WTC11 (cell line): ENCODE measurements at regions not wholly inside any gene's neighbourhood (a gene's known extent, or its start where the extent isn't known, plus 50 kb on each side); places are given as distances from the start of the nearest gene placed in this dataset.

Experiments used
- ATAC-seq: fragments of 200-7000 bp; cut with Tn5 transposase; 2 replicates; pipeline ENCODE4 v1.10.0; 2021; ENCODE audit warnings: mild to moderate bottlenecking, moderate library complexity
- CTCF ChIA-PET: fragments of 300-600 bp; sonication (Branson Sonifier 250); formaldehyde crosslinking; loops from one replicate; lab custom pipeline; 2021; ENCODE audit warnings: antibody characterized with exemption; lab: Charles Lee
- POLR2A ChIA-PET: fragments of 350-600 bp; sonication (Branson Sonifier 250); formaldehyde crosslinking; loops from one replicate; lab custom pipeline; 2021; ENCODE audit warnings: antibody characterized with exemption; lab: Charles Lee
- DNase-seq: peaks from one replicate; pipeline ENCODE4 v3.0.0; 2021; ENCODE audit warnings: low spot score
- H3K27ac Mint-ChIP-seq: 2 replicates; pipeline ENCODE4 v1.8.0; 2021; ENCODE audit warnings: mixed read lengths
- H3K27me3 Mint-ChIP-seq: 2 replicates; pipeline ENCODE4 v1.8.0; 2021; ENCODE audit warnings: low read depth, mild to moderate bottlenecking, moderate library complexity, mixed read lengths
- H3K36me3 Mint-ChIP-seq: 2 replicates; pipeline ENCODE4 v1.8.0; 2021; ENCODE audit warnings: mixed read lengths
- H3K4me1 Mint-ChIP-seq: 2 replicates; pipeline ENCODE4 v1.8.0; 2022; ENCODE audit warnings: mixed read lengths
- H3K4me3 Mint-ChIP-seq: 2 replicates; pipeline ENCODE4 v1.8.0; 2021; ENCODE audit warnings: mild to moderate bottlenecking, moderate library complexity, mixed read lengths
- H3K9me3 Mint-ChIP-seq: 2 replicates; pipeline ENCODE4 v1.8.0; 2021; ENCODE audit warnings: mixed read lengths
- CBFB ChIP-seq: sonication (generic); formaldehyde crosslinking; IDR thresholded peaks from 2 replicates; pipeline ENCODE4 v1.8.1; 2022; ENCODE audit warnings: mild to moderate bottlenecking, low read depth, missing genetic modification reagents
- IRF2 ChIP-seq: sonication (generic); formaldehyde crosslinking; IDR thresholded peaks from 2 replicates; pipeline ENCODE4 v1.8.0; 2022; ENCODE audit warnings: low read depth, missing genetic modification reagents, borderline replicate concordance
- JUN ChIP-seq: sonication (generic); formaldehyde crosslinking; IDR thresholded peaks from 2 replicates; pipeline ENCODE4 v1.8.0; 2023; ENCODE audit warnings: mild to moderate bottlenecking, missing genetic modification reagents
- MYBL2 ChIP-seq: sonication (generic); formaldehyde crosslinking; IDR thresholded peaks from 2 replicates; pipeline ENCODE4 v1.8.1; 2023; ENCODE audit warnings: mild to moderate bottlenecking, moderate library complexity, missing genetic modification reagents
- NFATC4 ChIP-seq: fragments of 250-450 bp; sonication (Bioruptor Pico); IDR thresholded peaks from 2 replicates; pipeline ENCODE4 v1.9.0; 2021; ENCODE audit warnings: mild to moderate bottlenecking
- NFYB ChIP-seq: sonication (generic); formaldehyde crosslinking; conservative IDR thresholded peaks from 2 replicates; pipeline ENCODE4 v1.8.0; 2022; ENCODE audit warnings: low read depth, missing genetic modification reagents
- PRDM15 ChIP-seq: sonication (generic); formaldehyde crosslinking; IDR thresholded peaks from 2 replicates; pipeline ENCODE4 v1.8.0; 2022; ENCODE audit warnings: missing genetic modification reagents
- SMAD3 ChIP-seq: sonication (generic); formaldehyde crosslinking; IDR thresholded peaks from 2 replicates; pipeline ENCODE4 v1.8.0; 2022; ENCODE audit warnings: missing genetic modification reagents, mild to moderate bottlenecking, borderline replicate concordance
- SP1 ChIP-seq: sonication (generic); formaldehyde crosslinking; conservative IDR thresholded peaks from 2 replicates; pipeline ENCODE4 v1.8.1; 2022; ENCODE audit warnings: missing genetic modification reagents
- ZBTB43 ChIP-seq: sonication (generic); formaldehyde crosslinking; IDR thresholded peaks from 2 replicates; pipeline ENCODE4 v1.8.1; 2023; ENCODE audit warnings: mild to moderate bottlenecking, missing genetic modification reagents
- ZNF317 ChIP-seq: sonication (generic); formaldehyde crosslinking; IDR thresholded peaks from 2 replicates; pipeline ENCODE4 v1.8.1; 2023; ENCODE audit warnings: low read depth, mild to moderate bottlenecking, moderate library complexity, missing genetic modification reagents, borderline replicate concordance
- ZNF512 ChIP-seq: sonication (generic); formaldehyde crosslinking; IDR thresholded peaks from 2 replicates; pipeline ENCODE4 v1.8.1; 2022; ENCODE audit warnings: missing genetic modification reagents, borderline replicate concordance
- ZNF671 ChIP-seq: fragments of 250-450 bp; sonication (Bioruptor Pico); IDR thresholded peaks from 2 replicates; pipeline ENCODE4 v1.8.0; 2021; ENCODE audit warnings: mild to moderate bottlenecking
- TF ChIP-seq, protein P1 (sequence below): fragments of 250-450 bp; sonication (Bioruptor Pico); conservative IDR thresholded peaks from 2 replicates; pipeline ENCODE4 v1.9.0; 2021; ENCODE audit warnings: mild to moderate bottlenecking
- TF ChIP-seq, protein P2 (sequence below): sonication (generic); formaldehyde crosslinking; IDR thresholded peaks from 2 replicates; pipeline ENCODE4 v1.8.1; 2023; ENCODE audit warnings: mild to moderate bottlenecking, moderate library complexity, missing genetic modification reagents
- TF ChIP-seq, protein P3 (sequence below): sonication (generic); formaldehyde crosslinking; IDR thresholded peaks from 2 replicates; pipeline ENCODE4 v1.8.0; 2022; ENCODE audit warnings: mild to moderate bottlenecking, missing genetic modification reagents

DNA sequence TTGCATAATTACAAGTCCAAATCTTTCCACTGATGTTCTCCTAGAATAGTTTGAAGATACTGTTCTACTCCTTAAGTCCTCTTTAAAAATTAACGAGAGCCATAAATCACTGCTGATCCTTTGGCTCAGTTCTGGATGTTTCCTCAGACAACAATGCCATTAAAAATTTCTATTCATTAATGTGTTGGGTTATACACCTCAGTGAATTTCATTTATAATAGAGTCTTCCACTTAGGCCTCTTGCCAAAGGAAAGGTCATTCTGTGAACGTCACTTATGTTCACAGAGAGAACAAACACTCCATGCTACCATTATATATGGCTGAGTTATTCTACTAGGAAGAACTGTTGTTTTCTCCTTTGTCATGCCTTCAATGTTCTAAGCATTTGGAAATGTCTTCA lies 1472.3 kb upstream of the CELF4 start (continued):
- TF ChIP-seq, protein P1, sequence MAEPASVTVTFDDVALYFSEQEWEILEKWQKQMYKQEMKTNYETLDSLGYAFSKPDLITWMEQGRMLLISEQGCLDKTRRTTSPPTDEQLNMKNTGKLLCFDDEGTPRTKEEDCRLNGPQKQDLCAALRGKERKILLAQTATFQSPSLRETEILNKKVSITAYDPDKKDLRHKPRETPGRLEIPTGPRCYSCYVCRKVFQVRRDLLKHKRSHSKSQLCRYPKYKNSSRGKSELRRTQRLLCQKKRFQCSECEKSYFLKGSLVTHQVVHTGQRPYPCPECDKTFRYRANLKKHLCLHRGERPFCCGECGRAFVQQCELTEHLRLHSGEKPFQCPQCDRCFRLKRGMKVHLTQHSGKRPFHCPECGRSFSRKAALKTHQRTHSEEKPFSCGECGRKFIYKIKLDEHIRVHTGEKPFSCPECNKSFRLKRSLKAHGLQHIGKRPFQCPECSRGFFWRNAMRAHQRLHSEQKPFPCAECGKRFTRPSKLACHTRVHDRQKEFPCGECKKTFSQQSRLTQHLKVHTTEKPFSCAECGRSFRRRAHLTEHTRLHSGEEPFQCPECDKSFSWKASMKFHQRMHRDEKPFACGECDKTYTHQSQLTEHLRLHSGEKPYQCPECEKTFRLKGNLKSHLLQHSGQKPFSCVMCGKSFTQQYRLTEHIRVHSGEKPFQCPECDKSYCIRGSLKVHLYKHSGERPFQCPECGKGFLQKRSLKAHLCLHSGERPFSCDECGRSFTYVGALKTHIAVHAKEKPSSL (CRISPR knock-in tag) = no peak
- TF ChIP-seq, protein P2, sequence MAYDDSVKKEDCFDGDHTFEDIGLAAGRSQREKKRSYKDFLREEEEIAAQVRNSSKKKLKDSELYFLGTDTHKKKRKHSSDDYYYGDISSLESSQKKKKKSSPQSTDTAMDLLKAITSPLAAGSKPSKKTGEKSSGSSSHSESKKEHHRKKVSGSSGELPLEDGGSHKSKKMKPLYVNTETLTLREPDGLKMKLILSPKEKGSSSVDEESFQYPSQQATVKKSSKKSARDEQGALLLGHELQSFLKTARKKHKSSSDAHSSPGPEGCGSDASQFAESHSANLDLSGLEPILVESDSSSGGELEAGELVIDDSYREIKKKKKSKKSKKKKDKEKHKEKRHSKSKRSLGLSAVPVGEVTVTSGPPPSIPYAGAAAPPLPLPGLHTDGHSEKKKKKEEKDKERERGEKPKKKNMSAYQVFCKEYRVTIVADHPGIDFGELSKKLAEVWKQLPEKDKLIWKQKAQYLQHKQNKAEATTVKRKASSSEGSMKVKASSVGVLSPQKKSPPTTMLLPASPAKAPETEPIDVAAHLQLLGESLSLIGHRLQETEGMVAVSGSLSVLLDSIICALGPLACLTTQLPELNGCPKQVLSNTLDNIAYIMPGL (CRISPR knock-in tag) = no peak
- TF ChIP-seq ZNF317 (CRISPR knock-in tag) = no peak

GRCh38 chr18:39033312-39033711 lies 1467.7 kb upstream of the CELF4 start:
- CTCF ChIA-PET = no interaction called here
- no peaks in the 10 kb centered on the region; the same call in 1 of the 2 replicates for H3K27me3 Mint-ChIP-seq
- ATAC-seq = no peak
- TF ChIP-seq ZNF512 (CRISPR knock-in tag) = no peak
- no peak for TF ChIP-seq ZBTB43 (CRISPR knock-in tag)
- no peak for TF ChIP-seq NFYB
- TF ChIP-seq NFATC4 (CRISPR knock-in tag) = no peak
- no peak for TF ChIP-seq PRDM15 (CRISPR knock-in tag)
- TF ChIP-seq, all 79 proteins: peak for 0
- Mint-ChIP-seq H3K9me3 (no peaks in the 10 kb centered on the region), H3K36me3 (no peaks in the 10 kb centered on the region), H3K27ac (no peak overlapping the region), H3K4me1 (peaks cover 6% of the 10 kb centered on the region), H3K4me3 (no peak overlapping the region)
- POLR2A ChIA-PET = no interaction called here
- DNase-seq = no peak

- no peak overlapping the region for H3K27ac Mint-ChIP-seq
- POLR2A ChIA-PET = no interaction called here
- H3K9me3 Mint-ChIP-seq = no peaks in the 10 kb centered on the region
- no peaks in the 10 kb centered on the region for H3K4me1 Mint-ChIP-seq
- no peaks in the 10 kb centered on the region for H3K36me3 Mint-ChIP-seq
- H3K27me3 Mint-ChIP-seq = no peaks in the 10 kb centered on the region; the same call in 1 of the 2 replicates
- no peak for ATAC-seq
- no peak for DNase-seq
- CTCF ChIA-PET = no interaction called here
- no peak overlapping the region for H3K4me3 Mint-ChIP-seq
- TF ChIP-seq CBFB (CRISPR knock-in tag) (no peak), ZNF671 (CRISPR knock-in tag) (no peak), MYBL2 (CRISPR knock-in tag) (no peak), JUN (CRISPR knock-in tag) (no peak), IRF2 (no peak), SMAD3 (CRISPR knock-in tag) (no peak), SP1 (no peak)
- TF ChIP-seq, protein P1 (CRISPR knock-in tag) = no peak
- TF ChIP-seq, protein P2 (CRISPR knock-in tag) = no peak
- TF ChIP-seq, protein P3, sequence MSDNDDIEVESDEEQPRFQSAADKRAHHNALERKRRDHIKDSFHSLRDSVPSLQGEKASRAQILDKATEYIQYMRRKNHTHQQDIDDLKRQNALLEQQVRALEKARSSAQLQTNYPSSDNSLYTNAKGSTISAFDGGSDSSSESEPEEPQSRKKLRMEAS (CRISPR knock-in tag) = no peak
These were observed 1466.0 kb upstream of the CELF4 start for GRCh38 chr18:39031647-39032046.
